Vagina (tissue), 2 donors: ENCODE measurements at regions not wholly inside any gene's neighbourhood (a gene's known extent, or its start where the extent isn't known, plus 50 kb on each side); places are given as distances from the start of the nearest gene placed in this dataset.

Experiments used
- CTCF ChIP-seq, 3 experiments: fragments of 450-650 bp in 2 of 3; fragments of 200-600 bp in 1 of 3; sonication (generic) in 1 of 3; IDR thresholded peaks; one replicate each; pipeline ENCODE4 v1.5.1; 2017 to 2019; ENCODE audit warnings: antibody characterized with exemption in 3 of 3, mild to moderate bottlenecking in 2 of 3, moderate library complexity in 2 of 3
- POLR2A ChIP-seq, 2 donors: fragments of 450-650 bp; IDR thresholded peaks; one replicate each; pipeline ENCODE4 v1.6.1; 2017; ENCODE audit warnings: antibody characterized with exemption in 2 of 2, mild to moderate bottlenecking in 2 of 2, moderate library complexity in 2 of 2

GRCh38 chr1:14173598-14173997, 424.9 kb upstream of the KAZN start:
- TF ChIP-seq CTCF (IDR thresholded peaks at IDR 0.05) (no peak), POLR2A (IDR thresholded peaks at IDR 0.05) (no peak)
